ENCODE measurements at regions not wholly inside any gene's neighbourhood (a gene's known extent, or its start where the extent isn't known, plus 50 kb on each side); places are given as distances from the start of the nearest gene placed in this dataset.

DNA sequence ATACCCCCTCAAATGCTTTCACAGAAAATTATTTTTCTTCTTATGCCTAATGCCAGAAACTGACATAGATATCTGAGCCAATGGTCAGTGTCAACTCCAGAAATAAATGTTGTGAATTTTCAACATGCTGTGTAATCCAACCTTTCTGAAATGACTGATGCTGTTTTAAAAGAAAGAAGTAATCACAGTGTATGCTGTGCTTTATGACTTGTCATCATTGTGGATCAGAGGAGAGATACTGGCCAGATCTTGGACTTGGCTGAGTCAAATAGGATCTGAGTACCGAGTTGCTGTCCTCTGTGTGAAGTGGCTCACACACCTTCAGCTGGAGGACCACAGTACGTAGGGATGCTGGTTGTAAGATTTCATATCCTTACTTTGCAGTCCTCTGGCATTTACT, 89.9 kb upstream of the ARHGAP20 start:
- no peak for DNase-seq
- WGBS, 4 donors: 81 to 91% (median 87%) methylated on average over 2 of the region's 2 CpGs
- no peaks in the 10 kb centered on the region for H3K36me3 ChIP-seq (replicated peaks in 1 of 2)
- no peaks in the 10 kb centered on the region for H3K27me3 ChIP-seq
- intact Hi-C loops (cut with DNase I): no loop called here
- no peak overlapping the region for H3K27ac ChIP-seq
- TF ChIP-seq, protein P1, sequence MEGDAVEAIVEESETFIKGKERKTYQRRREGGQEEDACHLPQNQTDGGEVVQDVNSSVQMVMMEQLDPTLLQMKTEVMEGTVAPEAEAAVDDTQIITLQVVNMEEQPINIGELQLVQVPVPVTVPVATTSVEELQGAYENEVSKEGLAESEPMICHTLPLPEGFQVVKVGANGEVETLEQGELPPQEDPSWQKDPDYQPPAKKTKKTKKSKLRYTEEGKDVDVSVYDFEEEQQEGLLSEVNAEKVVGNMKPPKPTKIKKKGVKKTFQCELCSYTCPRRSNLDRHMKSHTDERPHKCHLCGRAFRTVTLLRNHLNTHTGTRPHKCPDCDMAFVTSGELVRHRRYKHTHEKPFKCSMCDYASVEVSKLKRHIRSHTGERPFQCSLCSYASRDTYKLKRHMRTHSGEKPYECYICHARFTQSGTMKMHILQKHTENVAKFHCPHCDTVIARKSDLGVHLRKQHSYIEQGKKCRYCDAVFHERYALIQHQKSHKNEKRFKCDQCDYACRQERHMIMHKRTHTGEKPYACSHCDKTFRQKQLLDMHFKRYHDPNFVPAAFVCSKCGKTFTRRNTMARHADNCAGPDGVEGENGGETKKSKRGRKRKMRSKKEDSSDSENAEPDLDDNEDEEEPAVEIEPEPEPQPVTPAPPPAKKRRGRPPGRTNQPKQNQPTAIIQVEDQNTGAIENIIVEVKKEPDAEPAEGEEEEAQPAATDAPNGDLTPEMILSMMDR (IDR thresholded peaks at IDR 0.05): no peak
- no peak for TF ChIP-seq POLR2A (IDR thresholded peaks at IDR 0.05)
- H3K4me1 ChIP-seq (replicated peaks in 1 of 2): no peaks in the 10 kb centered on the region
- H3K4me3 ChIP-seq: no peak overlapping the region
- H3K9me3 ChIP-seq (replicated peaks in 1 of 3): no peaks in the 10 kb centered on the region

DNA sequence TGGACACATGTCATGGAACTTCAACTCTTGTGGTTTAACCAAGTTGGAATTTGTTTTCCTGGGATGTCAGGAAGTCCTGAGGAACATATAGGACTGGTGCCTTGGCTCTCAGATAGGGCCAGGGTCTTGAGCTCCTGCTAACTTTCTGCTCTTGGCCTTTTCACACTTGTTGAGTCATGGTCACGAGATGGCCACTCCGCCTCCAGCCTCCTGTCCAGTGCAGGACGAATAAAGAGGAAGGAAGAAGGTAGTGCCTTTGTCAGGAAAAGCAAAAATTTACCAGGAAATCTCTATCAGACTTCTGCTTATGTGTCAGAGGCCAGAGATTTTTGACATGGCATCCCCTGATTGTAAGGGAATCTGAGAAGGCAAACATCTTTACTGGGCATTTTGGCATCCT, 89.1 kb upstream of the ARHGAP20 start:
- no peaks in the 10 kb centered on the region for H3K4me1 ChIP-seq (replicated peaks in 1 of 2)
- no peak overlapping the region for H3K27ac ChIP-seq
- H3K36me3 ChIP-seq (replicated peaks in 1 of 2): no peaks in the 10 kb centered on the region
- TF ChIP-seq, protein P1 (IDR thresholded peaks at IDR 0.05): no peak
- TF ChIP-seq POLR2A (IDR thresholded peaks at IDR 0.05): no peak
- H3K9me3 ChIP-seq (replicated peaks in 1 of 3): no peaks in the 10 kb centered on the region
- DNase-seq: peak in 4 of 7 donors; percentile 19 to 54 (median 41)
- H3K4me3 ChIP-seq: no peak overlapping the region
- no peaks in the 10 kb centered on the region for H3K27me3 ChIP-seq
- intact Hi-C loops (cut with DNase I): no loop called here
- 60 to 68% (median 63%) methylated on average over 3 of the region's 3 CpGs for WGBS, 4 donors

- WGBS, 4 donors: 63 to 66% (median 64%) methylated on average over 6 of the region's 6 CpGs
- Histone ChIP-seq H3K4me1 (replicated peaks in 1 of 2) (no peaks in the 10 kb centered on the region), H3K27ac (no peak overlapping the region), H3K4me3 (no peak overlapping the region), H3K9me3 (replicated peaks in 1 of 3) (no peaks in the 10 kb centered on the region), H3K36me3 (replicated peaks in 1 of 2) (no peaks in the 10 kb centered on the region), H3K27me3 (no peaks in the 10 kb centered on the region)
- no peak for TF ChIP-seq POLR2A (IDR thresholded peaks at IDR 0.05)
- TF ChIP-seq, protein P1 (IDR thresholded peaks at IDR 0.05): no peak
- intact Hi-C loops (cut with DNase I): no loop called here
- DNase-seq: peak in 4 of 7 donors; percentile 16 to 42 (median 31)
These were observed 86.1 kb upstream of the ARHGAP20 start for GRCh38 chr11:110798201-110798900.

DNA sequence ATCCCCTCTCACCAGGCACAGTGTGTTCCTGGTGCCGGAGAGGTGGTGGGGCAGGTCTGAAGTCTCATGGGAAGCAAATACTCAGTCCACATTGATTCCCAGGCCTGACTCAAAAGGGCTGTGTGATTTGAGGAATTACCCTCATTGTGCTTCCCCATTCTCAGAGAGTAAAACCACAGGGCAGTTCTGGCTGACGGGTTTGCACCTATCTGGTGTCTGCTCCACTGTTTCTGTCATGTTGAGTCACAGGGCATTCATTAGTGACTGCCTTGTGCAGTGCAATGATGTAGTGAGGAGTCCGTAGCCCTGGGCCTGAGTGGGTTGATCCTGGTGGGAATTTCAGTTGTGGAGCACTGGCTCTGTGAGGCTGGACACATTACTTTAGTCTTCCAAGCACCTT, 85.2 kb upstream of the ARHGAP20 start:
- H3K4me1 ChIP-seq (replicated peaks in 1 of 2): no peaks in the 10 kb centered on the region
- no peak overlapping the region for H3K27ac ChIP-seq
- TF ChIP-seq POLR2A (IDR thresholded peaks at IDR 0.05): no peak
- TF ChIP-seq, protein P1 (IDR thresholded peaks at IDR 0.05): no peak
- peak in 5 of 7 donors; percentile 23 to 56 (median 36) for DNase-seq
- intact Hi-C loops (cut with DNase I): no loop called here
- H3K27me3 ChIP-seq: no peaks in the 10 kb centered on the region
- H3K4me3 ChIP-seq: no peak overlapping the region
- H3K36me3 ChIP-seq (replicated peaks in 1 of 2): no peaks in the 10 kb centered on the region
- WGBS, 4 donors: 81 to 92% (median 82%) methylated on average over 3 of the region's 3 CpGs
- no peaks in the 10 kb centered on the region for H3K9me3 ChIP-seq (replicated peaks in 1 of 3)
